Gastrocnemius medialis (tissue), 4 donors: ENCODE measurements at regions not wholly inside any gene's neighbourhood (a gene's known extent, or its start where the extent isn't known, plus 50 kb on each side); places are given as distances from the start of the nearest gene placed in this dataset.

ENCODE experiments used
- ATAC-seq, 2 donors: fragments of 150-250 bp; one replicate each; pipeline ENCODE4 v1.9.1; 2016
- DNase-seq, 2 donors: peaks; one replicate each; pipeline ENCODE4 v3.0.0-alpha.2; 2019
- H3K27ac ChIP-seq, 4 donors: fragments of 200-600 bp; sonication (generic); 1 replicate in 1 of 4; 2 replicates in 3 of 4; pipeline ENCODE4 v1.5.1; 2016 to 2018; ENCODE audit warnings: mild to moderate bottlenecking in 2 of 4, moderate library complexity in 1 of 4
- H3K27me3 ChIP-seq, 3 donors: fragments of 200-600 bp; sonication (generic) in 2 of 3; 1 replicate in 1 of 3; 2 replicates in 2 of 3; pipeline versions ENCODE4 v1.5.1 to v1.6.0; 2016 to 2019; ENCODE audit warnings: mild to moderate bottlenecking in 1 of 3, moderate library complexity in 1 of 3
- H3K36me3 ChIP-seq, 2 donors: fragments of 200-600 bp; sonication (generic) in 1 of 2; one replicate each; pipeline ENCODE4 v1.5.1; 2017 to 2018
- H3K4me1 ChIP-seq, 2 donors: fragments of 200-600 bp; sonication (generic) in 1 of 2; one replicate each; pipeline ENCODE4 v1.5.1; 2016 to 2017; ENCODE audit warnings: mild to moderate bottlenecking in 2 of 2
- H3K4me3 ChIP-seq, 4 donors: fragments of 200-600 bp; sonication (generic) in 3 of 4; 1 replicate in 1 of 4; 2 replicates in 3 of 4; pipeline ENCODE4 v1.5.1; 2016 to 2019; ENCODE audit warnings: mild to moderate bottlenecking in 2 of 4
- H3K9me3 ChIP-seq, 3 donors: fragments of 200-600 bp; sonication (generic) in 2 of 3; 1 replicate in 1 of 3; 2 replicates in 2 of 3; pipeline ENCODE4 v1.5.1; 2016 to 2019
- CTCF ChIP-seq, 5 experiments: fragments of 450-650 bp in 3 of 5; fragments of 200-600 bp in 2 of 5; sonication (generic) in 2 of 5; IDR thresholded peaks in 4 of 5; conservative IDR thresholded peaks in 1 of 5; 1 replicate in 4 of 5; 2 replicates in 1 of 5; pipeline ENCODE4 v1.5.1; 2016 to 2019; ENCODE audit warnings: antibody characterized with exemption in 5 of 5, mild to moderate bottlenecking in 3 of 5, moderate library complexity in 3 of 5
- POLR2A ChIP-seq, 2 donors: fragments of 450-650 bp; IDR thresholded peaks; one replicate each; pipeline ENCODE4 v1.6.1; 2017; ENCODE audit warnings: antibody characterized with exemption in 2 of 2, mild to moderate bottlenecking in 2 of 2, moderate library complexity in 2 of 2
- in situ Hi-C, 4 donors: fragments of 200-750 bp; cut with MboI; loops; one replicate each; pipeline versions ENCODE4 v1.15.0 to v1.8.0; 2017; ENCODE audit warnings: low sequenced_read_pairs in 4 of 4
- intact Hi-C: fragments of 100-400 bp; cut with DNase I; formaldehyde crosslinking; loops from one replicate; pipeline ENCODE4 v1.15.1; 2023; ENCODE audit warnings: low total_unique reads

- in situ Hi-C loops (no loop called here), intact Hi-C loops (no loop called here)
- no peaks in the 10 kb centered on the region for H3K27me3 ChIP-seq
- H3K9me3 ChIP-seq = no peaks in the 10 kb centered on the region
- H3K27ac ChIP-seq = no peak overlapping the region
- no peak overlapping the region for H3K4me3 ChIP-seq
- ATAC-seq (no peak), DNase-seq (no peak)
- no peaks in the 10 kb centered on the region for H3K36me3 ChIP-seq
- H3K4me1 ChIP-seq = no peaks in the 10 kb centered on the region
- TF ChIP-seq POLR2A (IDR thresholded peaks at IDR 0.05) (no peak), CTCF (IDR thresholded peaks at IDR 0.05 in 4 of 5, conservative IDR thresholded peaks at IDR 0.05 in 1 of 5) (no peak)
Observed at GRCh38 chr1:187621951-187622350, 793.2 kb downstream of the PLA2G4A start.

- Histone ChIP-seq H3K36me3 (no peaks in the 10 kb centered on the region), H3K9me3 (no peaks in the 10 kb centered on the region), H3K27me3 (no peaks in the 10 kb centered on the region), H3K4me3 (no peak overlapping the region), H3K4me1 (no peaks in the 10 kb centered on the region), H3K27ac (no peak overlapping the region)
- ATAC-seq = no peak
- intact Hi-C loops (no loop called here), in situ Hi-C loops (no loop called here)
- no peak for DNase-seq
- no peak for TF ChIP-seq CTCF (IDR thresholded peaks at IDR 0.05 in 4 of 5, conservative IDR thresholded peaks at IDR 0.05 in 1 of 5)
- no peak for TF ChIP-seq POLR2A (IDR thresholded peaks at IDR 0.05)
Observed at GRCh38 chr1:187622545-187622944, 793.8 kb downstream of the PLA2G4A start.

- no peak for ATAC-seq
Observed at GRCh38 chr1:187624812-187625545, 796.2 kb downstream of the PLA2G4A start.

GRCh38 chr1:187626056-187626455 is 797.3 kb downstream of the PLA2G4A start:
- TF ChIP-seq CTCF (IDR thresholded peaks at IDR 0.05 in 4 of 5, conservative IDR thresholded peaks at IDR 0.05 in 1 of 5) (no peak), POLR2A (IDR thresholded peaks at IDR 0.05) (no peak)
- in situ Hi-C loops = no loop called here

More at GRCh38 chr1:187624812-187625545, 796.2 kb downstream of the PLA2G4A start:
- intact Hi-C loops = no loop called here
- no peaks in the 10 kb centered on the region for H3K36me3 ChIP-seq
- no peaks in the 10 kb centered on the region for H3K9me3 ChIP-seq
- no peaks in the 10 kb centered on the region for H3K4me1 ChIP-seq
- TF ChIP-seq CTCF (IDR thresholded peaks at IDR 0.05 in 4 of 5, conservative IDR thresholded peaks at IDR 0.05 in 1 of 5) = no peak
- TF ChIP-seq POLR2A (IDR thresholded peaks at IDR 0.05) = no peak
- in situ Hi-C loops = no loop called here
- H3K4me3 ChIP-seq = no peak overlapping the region
- H3K27ac ChIP-seq = no peak overlapping the region
- no peaks in the 10 kb centered on the region for H3K27me3 ChIP-seq
- DNase-seq = no peak

GRCh38 chr1:187627516-187627915 is 798.8 kb downstream of the PLA2G4A start:
- ATAC-seq (no peak), DNase-seq (no peak)
- no peak for TF ChIP-seq POLR2A (IDR thresholded peaks at IDR 0.05)
- TF ChIP-seq CTCF (IDR thresholded peaks at IDR 0.05 in 4 of 5, conservative IDR thresholded peaks at IDR 0.05 in 1 of 5) = no peak
- Histone ChIP-seq H3K4me1 (no peaks in the 10 kb centered on the region), H3K4me3 (no peak overlapping the region), H3K36me3 (no peaks in the 10 kb centered on the region), H3K9me3 (no peaks in the 10 kb centered on the region), H3K27me3 (no peaks in the 10 kb centered on the region), H3K27ac (no peak overlapping the region)
- in situ Hi-C loops (no loop called here), intact Hi-C loops (no loop called here)

More at GRCh38 chr1:187626056-187626455, 797.3 kb downstream of the PLA2G4A start:
- ATAC-seq (no peak), DNase-seq (no peak)
- Histone ChIP-seq H3K36me3 (no peaks in the 10 kb centered on the region), H3K27me3 (no peaks in the 10 kb centered on the region), H3K4me3 (no peak overlapping the region), H3K27ac (no peak overlapping the region), H3K9me3 (no peaks in the 10 kb centered on the region), H3K4me1 (no peaks in the 10 kb centered on the region)
- intact Hi-C loops = no loop called here
